A673 (cell line): ENCODE measurements at regions not wholly inside any gene's neighbourhood (a gene's known extent, or its start where the extent isn't known, plus 50 kb on each side); places are given as distances from the start of the nearest gene placed in this dataset.

Experiments used
- BruUV-seq: library from RNA; stranded (reverse); fragments of 400-500 nt; replicated peaks from 2 replicates; lab custom pipeline; 2021; lab: Mats Ljungman, UMichigan
- CTCF ChIA-PET: fragments of 300-600 bp; sonication (Branson Sonifier 250); formaldehyde crosslinking; loops from one replicate; lab custom pipeline; 2022; ENCODE audit warnings: antibody characterized with exemption; lab: Charles Lee
- POLR2A ChIA-PET: fragments of 300-600 bp; sonication (Branson Sonifier 250); formaldehyde crosslinking; loops from one replicate; lab custom pipeline; 2022; ENCODE audit warnings: antibody characterized with exemption; ENCODE audit not compliant: low non-redundant PET; lab: Charles Lee
- DNase-seq: peaks from one replicate; pipeline ENCODE4 v3.0.0-alpha.2; 2015; ENCODE audit warnings: low spot score
- H3K27ac ChIP-seq: fragments of 200-600 bp; sonication (generic); 2 replicates; pipeline ENCODE4 v1.5.1; 2016; ENCODE audit warnings: mixed run types, low read depth, mild to moderate bottlenecking, mixed read lengths, antibody characterized with exemption, low read length; ENCODE audit not compliant: poor library complexity, severe bottlenecking
- H3K27me3 ChIP-seq: fragments of 200-600 bp; sonication (generic); replicated peaks from 2 replicates; pipeline ENCODE4 v1.6.1; 2017; ENCODE audit warnings: mixed run types, low read depth, mild to moderate bottlenecking, mixed read lengths, antibody characterized with exemption, low read length; ENCODE audit not compliant: insufficient read depth, poor library complexity
- H3K36me3 ChIP-seq: fragments of 200-600 bp; sonication (generic); 2 replicates; pipeline ENCODE4 v1.6.1; 2016; ENCODE audit warnings: mixed run types, mild to moderate bottlenecking, mixed read lengths, antibody characterized with exemption, low read length; ENCODE audit not compliant: insufficient read depth, poor library complexity, severe bottlenecking
- H3K4me1 ChIP-seq: fragments of 200-600 bp; sonication (generic); 2 replicates; pipeline ENCODE4 v1.6.1; 2017; ENCODE audit warnings: mixed run types, mild to moderate bottlenecking, mixed read lengths, antibody characterized with exemption, low read length; ENCODE audit not compliant: insufficient read depth, poor library complexity, severe bottlenecking
- H3K4me3 ChIP-seq: fragments of 200-600 bp; sonication (generic); 2 replicates; pipeline ENCODE4 v1.5.1; 2016; ENCODE audit warnings: low read depth, mixed run types, mild to moderate bottlenecking, mixed read lengths, low read length; ENCODE audit not compliant: poor library complexity, severe bottlenecking
- H3K9me3 ChIP-seq: fragments of 200-600 bp; sonication (generic); 2 replicates; pipeline ENCODE4 v1.6.1; 2016; ENCODE audit warnings: mixed run types, low read depth, mild to moderate bottlenecking, mixed read lengths, antibody characterized with exemption, low read length; ENCODE audit not compliant: poor library complexity, severe bottlenecking
- EZH2 ChIP-seq: fragments of 200-600 bp; sonication (generic); IDR thresholded peaks from 2 replicates; pipeline ENCODE4 v1.6.1; 2017; ENCODE audit warnings: borderline replicate concordance, low read depth, mild to moderate bottlenecking, mixed read lengths, antibody characterized with exemption, low read length; ENCODE audit not compliant: poor library complexity, severe bottlenecking
- intact Hi-C: fragments of 100-400 bp; cut with micrococcal nuclease; formaldehyde crosslinking; loops from one replicate; pipeline ENCODE4 v1.10.0; 2022; ENCODE audit not compliant: unreplicated experiment
- TF ChIP-seq, protein P1 (sequence below): fragments of 300-800, 200-600 bp; sonication (generic); conservative IDR thresholded peaks from 2 replicates; pipeline ENCODE4 v1.5.1; 2017; ENCODE audit warnings: low read depth, mild to moderate bottlenecking, antibody characterized with exemption, low read length, moderate library complexity, mixed read lengths

DNA sequence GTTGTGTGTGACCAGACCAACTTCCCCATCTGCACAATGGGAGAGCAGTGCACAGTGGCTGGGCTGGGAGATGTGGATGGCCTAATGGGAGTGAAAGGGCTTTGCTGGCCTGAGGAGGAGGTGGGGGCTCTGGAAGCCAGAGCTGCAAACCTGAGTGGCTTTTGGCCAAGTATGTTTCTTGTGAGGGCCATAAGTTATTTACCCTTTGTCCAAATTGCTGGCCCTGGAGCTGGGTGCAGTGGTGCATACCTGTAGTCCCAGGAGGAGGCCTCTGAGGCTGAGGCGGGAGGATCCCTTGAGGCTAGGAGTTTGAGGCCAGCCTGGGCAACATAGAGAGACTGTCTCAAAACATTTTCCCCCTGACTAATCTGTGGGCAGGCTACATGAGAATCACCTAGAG lies 129.1 kb downstream of the WNT7A start:
- Histone ChIP-seq H3K4me3 (no peak overlapping the region), H3K27ac (no peak overlapping the region), H3K9me3 (no peaks in the 10 kb centered on the region), H3K4me1 (no peaks in the 10 kb centered on the region), H3K36me3 (no peaks in the 10 kb centered on the region), H3K27me3 (no peaks in the 10 kb centered on the region)
- DNase-seq, result no peak
- ChIA-PET POLR2A (interaction anchor here (0.5 kb wide), 1 partner anchor 863 kb away, joined by 3 read pairs; no protein-coding TSS in a partner anchor), CTCF (no interaction called here)
- BruUV-seq, result no TSS peak
- TF ChIP-seq, protein P1, sequence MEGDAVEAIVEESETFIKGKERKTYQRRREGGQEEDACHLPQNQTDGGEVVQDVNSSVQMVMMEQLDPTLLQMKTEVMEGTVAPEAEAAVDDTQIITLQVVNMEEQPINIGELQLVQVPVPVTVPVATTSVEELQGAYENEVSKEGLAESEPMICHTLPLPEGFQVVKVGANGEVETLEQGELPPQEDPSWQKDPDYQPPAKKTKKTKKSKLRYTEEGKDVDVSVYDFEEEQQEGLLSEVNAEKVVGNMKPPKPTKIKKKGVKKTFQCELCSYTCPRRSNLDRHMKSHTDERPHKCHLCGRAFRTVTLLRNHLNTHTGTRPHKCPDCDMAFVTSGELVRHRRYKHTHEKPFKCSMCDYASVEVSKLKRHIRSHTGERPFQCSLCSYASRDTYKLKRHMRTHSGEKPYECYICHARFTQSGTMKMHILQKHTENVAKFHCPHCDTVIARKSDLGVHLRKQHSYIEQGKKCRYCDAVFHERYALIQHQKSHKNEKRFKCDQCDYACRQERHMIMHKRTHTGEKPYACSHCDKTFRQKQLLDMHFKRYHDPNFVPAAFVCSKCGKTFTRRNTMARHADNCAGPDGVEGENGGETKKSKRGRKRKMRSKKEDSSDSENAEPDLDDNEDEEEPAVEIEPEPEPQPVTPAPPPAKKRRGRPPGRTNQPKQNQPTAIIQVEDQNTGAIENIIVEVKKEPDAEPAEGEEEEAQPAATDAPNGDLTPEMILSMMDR, result no peak
- TF ChIP-seq EZH2, result no peak
- intact Hi-C loops, result no loop called here

DNA sequence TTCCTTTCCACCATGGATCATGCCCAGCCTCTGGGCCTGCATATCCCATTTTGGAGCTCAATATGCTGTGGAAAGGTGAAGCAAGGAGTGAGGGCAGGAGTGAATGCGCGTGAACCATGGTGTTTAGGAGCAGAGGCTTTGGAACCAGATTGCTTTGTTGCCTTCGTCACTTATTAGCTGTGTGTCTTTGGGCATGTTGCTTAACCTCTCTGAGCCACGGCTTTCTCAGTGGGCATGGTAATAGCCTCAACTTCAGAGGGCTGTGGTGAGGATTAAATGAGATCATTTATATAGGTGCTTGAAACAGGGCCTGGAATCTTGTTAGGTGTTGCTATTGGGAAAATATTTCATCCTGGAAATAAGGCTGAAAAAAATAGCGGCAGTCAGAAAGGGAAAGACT lies 129.7 kb downstream of the WNT7A start:
- intact Hi-C loops, result no loop called here
- no peaks in the 10 kb centered on the region for H3K27me3 ChIP-seq
- ChIA-PET CTCF (no interaction called here), POLR2A (no interaction called here)
- no peaks in the 10 kb centered on the region for H3K9me3 ChIP-seq
- H3K4me3 ChIP-seq, result no peak overlapping the region
- H3K4me1 ChIP-seq, result no peaks in the 10 kb centered on the region
- H3K27ac ChIP-seq, result no peak overlapping the region
- DNase-seq, result no peak
- H3K36me3 ChIP-seq, result no peaks in the 10 kb centered on the region
- no TSS peak for BruUV-seq
- no peak for TF ChIP-seq EZH2
- TF ChIP-seq, protein P1, result no peak

DNA sequence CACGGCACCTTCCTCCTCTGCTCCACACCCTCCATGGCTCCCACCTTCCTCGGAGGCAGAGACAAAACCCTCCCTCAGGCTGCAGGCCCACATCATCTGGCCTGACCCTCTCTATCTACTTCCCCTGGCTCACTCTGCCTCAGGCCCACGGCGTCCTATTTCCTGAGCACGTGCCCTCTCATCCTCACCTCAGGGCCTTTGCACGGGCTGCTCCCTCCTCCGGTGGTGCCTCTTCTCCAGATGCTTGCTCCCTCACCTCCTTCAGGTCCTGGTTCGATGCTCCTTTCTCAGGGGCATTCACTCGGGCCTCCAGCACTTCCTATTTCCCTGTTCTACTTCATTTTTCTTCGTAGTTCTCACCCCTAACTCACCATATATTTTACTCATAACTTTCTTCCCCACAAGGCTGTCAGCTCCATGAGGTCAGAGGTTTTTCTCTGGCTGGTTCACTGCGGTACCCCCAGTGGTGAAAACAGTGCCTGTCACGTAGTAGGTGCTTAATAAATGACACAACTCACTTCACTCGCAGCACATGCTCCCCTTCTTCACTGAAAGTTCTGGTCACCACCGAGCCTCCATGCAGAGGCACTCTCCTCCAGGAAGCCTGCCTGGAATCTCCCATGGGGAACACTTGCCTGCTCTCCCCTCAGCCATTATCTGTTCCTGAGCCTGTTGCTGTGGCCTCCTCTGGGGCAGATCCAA lies 130.7 kb downstream of the WNT7A start:
- TF ChIP-seq, protein P1, result no peak
- TF ChIP-seq EZH2, result no peak
- H3K27ac ChIP-seq, result no peak overlapping the region
- intact Hi-C loops, result no loop called here
- ChIA-PET POLR2A (no interaction called here), CTCF (no interaction called here)
- no peaks in the 10 kb centered on the region for H3K36me3 ChIP-seq
- DNase-seq, result no peak
- no peak overlapping the region for H3K4me3 ChIP-seq
- no TSS peak for BruUV-seq
- H3K27me3 ChIP-seq, result no peaks in the 10 kb centered on the region
- H3K4me1 ChIP-seq, result no peaks in the 10 kb centered on the region
- no peaks in the 10 kb centered on the region for H3K9me3 ChIP-seq
